HG03342 (cell line): ENCODE measurements at regions not wholly inside any gene's neighbourhood (a gene's known extent, or its start where the extent isn't known, plus 50 kb on each side); places are given as distances from the start of the nearest gene placed in this dataset.

Experiments used
- ATAC-seq: cut with Tn5 transposase; IDR thresholded peaks from one replicate; pipeline ENCODE4 v1.9.1; 2021; ENCODE audit warnings: mild to moderate bottlenecking, moderate library complexity; ENCODE audit not compliant: unreplicated experiment

DNA sequence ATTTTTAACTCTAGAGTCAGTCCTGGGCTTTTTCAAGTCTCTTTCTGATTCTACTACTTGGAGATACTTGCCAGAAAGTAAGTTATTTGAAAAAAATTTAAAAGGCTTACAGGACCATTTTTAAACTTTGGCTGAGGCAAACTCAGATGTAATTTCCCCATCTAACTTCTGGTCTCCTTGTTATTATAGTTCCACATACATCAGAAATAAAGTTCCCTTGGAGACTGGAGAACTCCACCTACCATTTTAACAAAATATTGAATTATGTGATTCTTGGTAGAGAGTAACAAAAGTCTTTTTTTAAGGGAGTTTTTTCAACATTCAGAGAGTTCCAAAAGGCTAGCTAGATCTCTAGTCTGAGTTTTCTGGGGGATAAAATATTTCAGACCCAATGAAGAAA, 56.3 kb upstream of the SNX2 start:
- ATAC-seq: no peak

DNA sequence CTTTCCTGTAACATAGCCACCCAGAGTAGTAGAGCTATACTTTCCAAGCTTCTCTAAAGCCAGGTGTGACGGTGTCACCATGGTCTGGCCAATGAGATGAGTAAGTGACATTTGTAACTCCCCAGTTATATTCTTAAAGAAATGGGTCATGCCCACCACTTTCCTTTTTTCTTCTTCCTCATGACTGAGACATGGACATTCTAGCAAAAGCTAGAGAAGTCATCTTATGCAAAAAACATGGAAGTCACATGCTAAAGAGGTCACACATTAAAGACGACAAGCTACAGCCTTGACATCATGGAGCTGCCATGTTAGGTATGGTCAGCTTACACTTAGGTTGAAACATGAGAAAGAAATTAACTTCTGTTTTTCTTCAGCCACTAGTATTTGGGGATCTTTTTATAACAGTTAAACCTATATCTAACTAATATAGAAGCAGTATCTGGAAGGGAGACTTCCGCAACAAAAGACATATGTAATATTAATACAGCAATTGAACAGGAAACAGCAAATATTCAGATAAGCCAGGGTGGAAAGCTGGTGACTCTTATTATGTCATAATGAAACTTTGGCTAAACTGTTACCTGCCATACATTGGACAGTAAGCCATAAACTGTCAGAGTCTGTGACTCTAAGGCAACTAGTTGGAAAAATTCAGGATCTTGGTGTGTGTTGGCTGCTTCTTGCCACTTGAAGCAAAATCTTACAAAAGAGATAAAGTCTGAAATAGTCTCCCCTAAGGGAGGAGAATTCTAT, 54.7 kb upstream of the SNX2 start:
- no peak for ATAC-seq

GRCh38 chr5:122721127-122721526, 53.8 kb upstream of the SNX2 start:
- no peak for ATAC-seq

DNA sequence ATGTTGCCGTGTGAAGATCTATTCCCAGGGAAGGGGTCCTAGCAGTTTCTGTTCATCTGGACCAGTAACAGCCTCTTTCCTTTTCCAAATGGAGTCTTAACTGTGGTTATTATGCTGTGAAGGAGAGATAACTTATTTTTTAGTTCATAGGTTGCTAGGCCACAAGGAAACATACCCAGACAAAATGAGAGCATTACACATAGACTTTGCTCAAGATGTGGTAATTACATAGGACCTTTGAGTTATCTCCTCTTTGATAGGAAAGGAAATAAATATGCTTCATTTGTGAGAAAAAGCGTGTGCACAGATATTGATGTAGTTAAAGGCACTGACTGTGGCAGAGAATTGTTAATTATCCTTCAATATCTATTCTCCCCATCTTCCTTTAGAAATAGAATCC, 52.5 kb upstream of the SNX2 start:
- no peak for ATAC-seq

DNA sequence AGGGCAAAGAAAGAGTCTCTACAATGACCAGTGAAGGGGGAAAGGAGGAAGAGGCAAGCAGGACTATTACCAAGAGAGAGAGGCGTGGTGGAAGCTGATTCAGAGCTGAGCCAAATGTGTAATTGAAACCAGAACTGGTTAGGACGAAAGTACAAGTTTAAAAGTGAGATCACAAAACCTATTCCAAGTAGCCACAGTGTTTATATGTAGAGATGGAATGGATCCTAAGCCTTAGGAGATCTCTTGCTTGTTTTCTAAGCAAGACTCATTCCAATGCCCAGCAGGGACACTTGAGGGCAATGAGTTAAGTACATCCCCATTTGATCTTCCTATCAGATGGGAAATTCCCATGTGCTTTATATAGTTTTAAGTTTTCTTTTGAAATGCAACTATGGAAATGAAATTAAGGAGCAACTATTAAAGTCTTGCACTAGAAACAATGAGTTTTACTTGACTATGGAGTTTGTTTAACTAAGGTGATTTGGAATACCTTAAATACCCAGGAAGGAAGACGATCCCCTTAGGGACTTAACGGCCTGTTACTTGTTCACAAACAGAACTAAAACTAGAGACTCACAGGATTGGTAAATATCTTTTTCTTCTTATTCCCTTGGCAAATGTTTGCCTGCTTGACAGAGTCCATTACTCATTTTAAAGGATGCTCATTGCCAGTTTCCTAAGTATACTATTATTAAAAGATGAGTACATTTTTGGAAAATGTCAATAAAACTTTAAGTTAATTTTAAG, 51.1 kb upstream of the SNX2 start:
- ATAC-seq: peak; percentile 95
